ENCODE measurements at regions not wholly inside any gene's neighbourhood (a gene's known extent, or its start where the extent isn't known, plus 50 kb on each side); places are given as distances from the start of the nearest gene placed in this dataset.

- TF ChIP-seq REST (IDR thresholded peaks at IDR 0.05; ENCODE audit: insufficient replicate concordance, low read depth) (no peak), POLR2AphosphoS5 (IDR thresholded peaks at IDR 0.05; ENCODE audit: low read depth) (no peak), GABPA (IDR thresholded peaks at IDR 0.05; ENCODE audit: low read depth) (no peak), SPI1 (IDR thresholded peaks at IDR 0.05; ENCODE audit: borderline replicate concordance, low read depth) (no peak)
- TF ChIP-seq, protein P1, sequence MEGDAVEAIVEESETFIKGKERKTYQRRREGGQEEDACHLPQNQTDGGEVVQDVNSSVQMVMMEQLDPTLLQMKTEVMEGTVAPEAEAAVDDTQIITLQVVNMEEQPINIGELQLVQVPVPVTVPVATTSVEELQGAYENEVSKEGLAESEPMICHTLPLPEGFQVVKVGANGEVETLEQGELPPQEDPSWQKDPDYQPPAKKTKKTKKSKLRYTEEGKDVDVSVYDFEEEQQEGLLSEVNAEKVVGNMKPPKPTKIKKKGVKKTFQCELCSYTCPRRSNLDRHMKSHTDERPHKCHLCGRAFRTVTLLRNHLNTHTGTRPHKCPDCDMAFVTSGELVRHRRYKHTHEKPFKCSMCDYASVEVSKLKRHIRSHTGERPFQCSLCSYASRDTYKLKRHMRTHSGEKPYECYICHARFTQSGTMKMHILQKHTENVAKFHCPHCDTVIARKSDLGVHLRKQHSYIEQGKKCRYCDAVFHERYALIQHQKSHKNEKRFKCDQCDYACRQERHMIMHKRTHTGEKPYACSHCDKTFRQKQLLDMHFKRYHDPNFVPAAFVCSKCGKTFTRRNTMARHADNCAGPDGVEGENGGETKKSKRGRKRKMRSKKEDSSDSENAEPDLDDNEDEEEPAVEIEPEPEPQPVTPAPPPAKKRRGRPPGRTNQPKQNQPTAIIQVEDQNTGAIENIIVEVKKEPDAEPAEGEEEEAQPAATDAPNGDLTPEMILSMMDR (IDR thresholded peaks at IDR 0.05; ENCODE audit: insufficient read depth, low read length), result no peak
Observed at GRCh38 chr10:4635883-4636282, 190.1 kb upstream of the AKR1E2 start.
